Suppressor macrophage treated with lipopolysaccharide for 1 hour (primary cell): ENCODE measurements at regions not wholly inside any gene's neighbourhood (a gene's known extent, or its start where the extent isn't known, plus 50 kb on each side); places are given as distances from the start of the nearest gene placed in this dataset.
"Not testable (repeated sequence)": the region's sequence is repeated elsewhere in the genome, so short reads cannot be mapped to it uniquely, and the experiment has no call there.

Source experiments
- DNase-seq, 3 donors: peaks; one replicate each; pipeline ENCODE4 v3.0.0-alpha.2; 2020 to 2022

DNA sequence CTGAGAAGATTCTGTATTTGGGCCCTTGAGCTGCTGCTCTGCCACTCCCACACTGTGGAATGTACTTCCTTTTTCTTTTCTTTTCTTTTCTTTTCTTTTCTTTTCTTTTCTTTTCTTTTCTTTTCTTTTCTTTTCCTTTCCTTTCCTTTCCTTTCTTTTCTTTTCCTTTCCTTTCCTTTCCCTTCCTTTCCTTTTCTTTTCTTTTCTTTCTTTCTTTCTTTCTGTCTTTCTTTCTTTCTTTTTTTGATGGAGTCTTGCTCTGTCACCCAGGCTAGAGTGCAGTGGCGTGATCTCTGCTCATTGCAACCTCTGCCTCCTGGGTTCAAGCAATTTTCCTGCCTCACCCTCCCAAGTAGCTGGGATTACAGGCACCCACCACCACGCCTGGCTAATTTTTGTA lies 89.8 kb downstream of the DNAAF6 start:
- DNase-seq, result not testable (repeated sequence)

DNA sequence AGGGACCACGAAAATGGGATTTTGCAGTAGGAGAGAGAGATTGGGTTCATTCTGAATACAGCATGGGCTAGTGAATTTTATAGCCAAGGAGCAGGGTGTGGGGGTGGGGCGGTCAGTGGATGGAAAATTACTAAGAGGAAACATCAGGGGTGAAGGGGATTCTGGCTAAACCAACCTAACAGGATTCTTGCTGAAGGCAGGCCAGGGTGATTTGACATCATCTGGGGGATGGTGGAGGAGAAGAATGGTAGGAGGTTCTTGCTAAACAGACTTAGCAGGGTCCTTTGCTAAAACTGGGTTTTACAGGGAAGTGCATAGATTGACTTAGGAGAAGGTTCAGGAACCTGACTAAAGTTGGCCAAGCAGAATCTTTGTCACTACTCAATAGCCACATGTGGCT lies 91.9 kb downstream of the DNAAF6 start:
- DNase-seq, result no peak

GRCh38 chrX:107301253-107301652 lies 94.8 kb downstream of the DNAAF6 start:
- DNase-seq, result no peak

- DNase-seq, result no peak
Observed at GRCh38 chrX:107304141-107304540, 97.7 kb downstream of the DNAAF6 start.

DNA sequence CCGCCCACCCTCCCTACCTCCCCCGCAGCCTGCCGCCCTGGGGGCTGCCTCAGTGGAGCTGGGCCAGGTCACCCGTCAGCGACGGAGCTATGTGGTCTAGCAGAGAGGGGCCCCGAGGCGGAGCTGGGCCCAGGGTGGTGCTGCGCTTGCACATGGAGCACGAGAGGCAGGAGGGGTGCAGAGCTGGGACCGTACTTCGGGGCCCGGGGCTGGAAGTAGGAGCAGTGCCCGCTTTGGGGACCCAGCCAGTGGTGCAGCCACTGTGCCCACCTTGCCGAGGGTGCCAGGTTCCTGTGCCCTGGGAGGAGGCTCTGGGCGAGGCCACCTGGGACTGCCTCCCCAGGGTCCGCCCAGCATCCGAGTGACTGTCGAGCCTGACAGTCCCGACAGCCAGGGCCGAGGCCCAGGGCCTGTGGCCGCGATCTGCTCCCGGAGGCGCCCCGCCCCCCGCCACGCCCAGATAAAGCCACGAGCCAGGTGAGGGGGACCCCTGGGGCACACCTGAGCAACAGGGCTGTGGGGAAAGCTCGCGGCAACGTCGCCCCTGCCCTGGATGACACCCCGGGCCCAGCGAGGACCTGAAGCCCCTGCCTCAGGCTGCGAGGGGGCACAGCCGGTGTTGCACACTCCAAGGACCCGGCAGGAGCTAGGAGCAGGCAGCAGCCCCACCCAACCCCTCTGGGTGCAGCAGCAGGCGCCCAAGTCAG lies 117.5 kb downstream of the DNAAF6 start:
- no peak for DNase-seq

- peak in 2 of 3 donors; percentile 1 to 12 for DNase-seq
Observed at GRCh38 chrX:107324493-107325310, 118.3 kb downstream of the DNAAF6 start.

GRCh38 chrX:107325467-107325866 lies 119.1 kb downstream of the DNAAF6 start:
- no peak for DNase-seq

DNA sequence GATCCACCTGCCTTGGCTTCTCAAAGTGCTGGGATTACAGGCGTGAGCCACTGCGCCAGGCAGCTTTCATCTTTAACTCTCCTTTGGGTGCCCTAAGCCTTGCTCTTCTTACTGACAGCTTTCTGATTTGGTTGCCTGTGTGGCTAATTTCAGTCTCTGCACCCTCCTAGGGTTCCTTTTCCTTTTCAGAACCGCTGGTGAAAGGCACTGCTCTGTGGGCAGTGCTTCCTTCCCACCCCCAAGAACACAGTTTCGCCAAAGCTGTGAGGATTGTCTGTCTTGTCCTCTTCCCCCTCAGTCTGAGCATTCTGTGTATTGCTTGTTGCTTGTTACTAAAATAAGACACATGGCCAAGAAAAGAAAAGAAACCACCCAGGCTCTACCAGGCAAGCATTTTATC lies 101.4 kb upstream of the FRMPD3 start:
- no peak for DNase-seq

GRCh38 chrX:107348990-107349389 lies 100.5 kb upstream of the FRMPD3 start:
- no peak for DNase-seq

DNA sequence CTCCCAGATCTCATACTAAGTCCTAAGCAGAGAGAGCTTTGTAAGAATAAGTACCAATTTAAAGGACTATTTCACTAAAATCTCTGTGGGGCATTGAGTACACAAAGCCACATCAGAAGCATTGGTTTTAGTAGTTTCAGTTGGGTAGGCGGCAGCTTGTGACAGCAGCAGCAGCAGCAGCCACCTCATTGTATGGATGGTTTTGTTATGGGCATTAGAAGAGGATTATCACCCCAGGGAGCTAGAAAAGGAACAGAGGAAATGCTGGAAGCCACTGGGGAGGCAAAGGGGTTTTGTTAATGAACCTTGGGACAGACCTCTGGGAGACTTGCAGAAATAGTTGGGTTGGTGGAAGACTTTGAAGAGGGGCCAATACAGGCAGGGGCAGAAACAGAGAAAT lies 93.9 kb upstream of the FRMPD3 start:
- no peak for DNase-seq

- no peak for DNase-seq
Observed at GRCh38 chrX:107360788-107361360, 88.6 kb upstream of the FRMPD3 start.

GRCh38 chrX:107370185-107370584 lies 79.3 kb upstream of the FRMPD3 start:
- not testable (repeated sequence) for DNase-seq

GRCh38 chrX:107374132-107374531 lies 75.3 kb upstream of the FRMPD3 start:
- no peak for DNase-seq

- DNase-seq, result no peak
Observed at GRCh38 chrX:107374831-107375230, 74.6 kb upstream of the FRMPD3 start.

DNA sequence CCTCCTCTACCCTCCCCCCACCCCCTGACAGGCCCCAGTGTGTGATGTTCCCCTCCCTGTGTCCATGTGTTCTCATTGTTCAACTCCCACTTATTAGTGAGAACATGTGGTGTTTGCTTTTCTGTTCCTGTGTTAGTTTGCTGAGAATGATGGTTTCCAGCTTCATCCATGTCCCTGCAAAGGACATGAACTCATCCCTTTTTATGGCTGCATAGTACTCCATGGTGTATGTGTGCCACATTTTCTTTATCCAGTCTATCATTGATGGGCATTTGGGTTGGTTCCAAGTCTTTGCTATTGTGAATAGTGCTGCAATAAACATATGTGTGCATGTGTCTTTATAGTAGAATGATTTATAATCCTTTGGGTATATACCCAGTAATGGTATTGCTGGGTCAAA lies 73.3 kb upstream of the FRMPD3 start:
- not testable (repeated sequence) for DNase-seq

GRCh38 chrX:107384397-107385105 lies 64.9 kb upstream of the FRMPD3 start:
- DNase-seq, result no peak

GRCh38 chrX:107389726-107390125 lies 59.7 kb upstream of the FRMPD3 start:
- no peak for DNase-seq

DNA sequence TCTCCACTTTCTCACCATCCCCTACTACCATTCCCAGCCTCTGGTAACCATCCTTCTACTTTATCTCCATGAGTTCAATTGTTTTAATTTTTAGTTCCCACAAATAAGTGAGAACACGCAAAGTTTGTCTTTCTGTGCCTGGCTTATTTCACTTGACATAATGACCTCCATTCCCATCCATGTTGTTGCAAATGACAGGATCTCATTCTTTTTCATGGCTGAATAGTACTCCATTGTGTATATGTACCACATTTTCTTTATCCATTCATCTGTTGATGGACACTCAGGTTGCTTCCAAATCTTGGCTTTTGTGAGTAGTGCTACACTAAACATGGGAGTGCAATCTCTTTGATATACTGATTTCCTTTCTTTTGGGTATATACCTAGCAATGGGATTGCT lies 55.8 kb upstream of the FRMPD3 start:
- not testable (repeated sequence) for DNase-seq

DNA sequence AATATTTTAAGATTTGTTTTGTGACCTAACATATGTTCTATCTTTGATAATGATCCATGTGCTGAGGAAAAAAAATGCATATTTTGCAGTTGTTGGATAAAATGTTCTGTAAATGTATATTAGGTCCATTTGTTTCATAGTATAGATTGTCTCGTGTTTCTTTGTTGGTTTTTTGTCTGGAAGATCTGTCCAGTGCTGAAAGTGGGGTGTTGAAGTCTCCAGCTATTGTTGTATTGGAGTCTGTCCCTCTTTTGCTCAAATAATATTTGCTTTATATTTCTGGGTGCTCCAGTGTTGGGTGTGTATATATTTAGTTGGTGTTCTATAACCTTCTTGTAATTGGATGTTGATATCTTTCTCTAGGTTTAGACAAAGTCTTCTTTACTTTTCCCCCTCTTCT lies 53.2 kb upstream of the FRMPD3 start:
- DNase-seq, result no peak

DNA sequence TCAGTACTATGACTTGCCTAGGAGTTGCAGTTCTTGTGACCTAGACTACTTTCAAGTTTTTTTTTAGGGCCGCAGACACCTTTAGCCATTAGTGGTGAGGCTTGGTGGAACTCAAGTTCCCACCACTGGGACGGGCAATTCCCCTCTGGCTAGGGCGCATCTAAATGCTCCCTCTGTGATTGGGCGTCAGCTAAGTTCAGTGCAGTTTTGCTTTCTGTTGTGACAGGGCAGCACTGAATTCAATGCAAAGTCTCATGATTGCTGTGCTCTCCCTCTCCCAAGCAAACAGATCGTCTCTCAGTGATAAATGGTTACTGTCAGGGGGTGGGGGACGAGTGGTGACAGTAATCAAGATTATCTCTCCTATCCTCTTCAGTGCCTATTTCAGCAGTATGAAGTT lies 52.7 kb upstream of the FRMPD3 start:
- no peak for DNase-seq

DNA sequence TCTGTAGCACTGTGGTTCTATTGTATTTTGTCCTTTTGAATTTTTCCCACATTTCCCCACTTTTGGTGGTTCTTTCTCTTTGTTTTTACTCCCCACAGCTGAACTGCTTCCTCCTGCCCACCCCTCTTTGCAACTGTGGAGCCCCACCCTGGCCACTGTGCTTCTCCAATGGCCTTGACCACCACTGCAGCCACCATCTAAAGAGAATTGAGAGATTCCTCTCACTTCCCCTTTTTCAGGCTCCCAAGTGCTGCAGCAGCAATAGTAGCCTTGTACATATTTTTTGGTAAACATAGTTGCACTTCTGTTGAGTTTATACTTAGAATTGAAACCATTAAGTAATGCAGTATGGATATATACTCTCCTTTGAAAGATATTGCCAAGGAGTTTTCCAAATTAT lies 51.3 kb upstream of the FRMPD3 start:
- peak in 2 of 3 donors; percentile 0 to 1 for DNase-seq
